Superior temporal gyrus (tissue), 1 donor: ENCODE measurements at regions not wholly inside any gene's neighbourhood (a gene's known extent, or its start where the extent isn't known, plus 50 kb on each side); places are given as distances from the start of the nearest gene placed in this dataset.
"Not testable (repeated sequence)": the region's sequence is repeated elsewhere in the genome, so short reads cannot be mapped to it uniquely, and the experiment has no call there.

Source experiments
- DNase-seq: peaks from one replicate; pipeline ENCODE4 v3.0.0-alpha.2; 2016; ENCODE audit errors: extremely low spot score

DNA sequence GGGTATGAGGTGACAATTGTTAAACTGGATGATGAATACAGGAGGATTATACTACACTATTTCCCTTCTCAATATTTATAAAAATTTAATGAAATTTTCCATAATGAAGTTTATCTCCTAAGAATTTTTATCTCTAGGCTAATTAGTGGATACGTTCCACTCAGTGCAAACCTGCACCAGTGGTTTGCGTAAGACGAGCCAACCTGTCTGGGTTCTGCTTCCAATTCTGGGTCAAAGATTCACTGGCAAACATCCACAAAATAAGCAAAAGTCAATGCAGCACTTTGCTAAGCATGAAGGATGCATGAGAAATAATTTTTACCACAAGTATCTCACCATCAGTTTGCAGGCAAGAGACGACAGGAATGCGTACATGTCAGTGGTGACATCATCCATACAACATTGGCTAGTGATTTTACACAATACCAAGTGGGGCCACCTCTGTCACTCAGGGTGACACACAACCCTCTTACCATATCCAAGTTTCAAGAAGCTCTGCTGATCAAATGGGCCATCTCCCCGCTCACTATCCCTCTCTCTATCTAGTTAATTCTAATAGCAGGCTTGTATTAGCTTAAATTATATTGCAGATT is 51.7 kb downstream of the FAM50B start:
- no peak for DNase-seq

- peak; percentile 67 for DNase-seq
Observed at GRCh38 chr6:3902871-3903648, 53.9 kb downstream of the FAM50B start.

DNA sequence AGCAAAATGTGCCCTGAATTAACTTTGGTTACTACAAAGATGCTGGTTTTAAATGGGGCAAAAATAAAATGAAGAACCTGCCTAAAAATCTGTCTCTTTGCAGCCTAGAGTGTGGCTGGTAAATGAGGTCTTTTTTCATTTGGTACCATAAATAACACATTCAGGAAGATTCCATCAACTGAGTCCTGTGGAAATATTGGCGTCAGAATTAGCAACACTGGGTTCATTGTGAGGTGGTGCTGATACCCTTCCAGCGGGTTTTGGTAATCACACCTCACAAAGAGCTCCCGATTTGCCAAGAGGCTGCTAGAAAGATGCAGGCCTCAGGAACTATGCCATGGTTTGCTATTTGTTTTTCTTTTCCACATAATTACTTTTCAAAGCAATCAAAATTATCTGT is 55.3 kb downstream of the FAM50B start:
- peak; percentile 50 for DNase-seq

DNA sequence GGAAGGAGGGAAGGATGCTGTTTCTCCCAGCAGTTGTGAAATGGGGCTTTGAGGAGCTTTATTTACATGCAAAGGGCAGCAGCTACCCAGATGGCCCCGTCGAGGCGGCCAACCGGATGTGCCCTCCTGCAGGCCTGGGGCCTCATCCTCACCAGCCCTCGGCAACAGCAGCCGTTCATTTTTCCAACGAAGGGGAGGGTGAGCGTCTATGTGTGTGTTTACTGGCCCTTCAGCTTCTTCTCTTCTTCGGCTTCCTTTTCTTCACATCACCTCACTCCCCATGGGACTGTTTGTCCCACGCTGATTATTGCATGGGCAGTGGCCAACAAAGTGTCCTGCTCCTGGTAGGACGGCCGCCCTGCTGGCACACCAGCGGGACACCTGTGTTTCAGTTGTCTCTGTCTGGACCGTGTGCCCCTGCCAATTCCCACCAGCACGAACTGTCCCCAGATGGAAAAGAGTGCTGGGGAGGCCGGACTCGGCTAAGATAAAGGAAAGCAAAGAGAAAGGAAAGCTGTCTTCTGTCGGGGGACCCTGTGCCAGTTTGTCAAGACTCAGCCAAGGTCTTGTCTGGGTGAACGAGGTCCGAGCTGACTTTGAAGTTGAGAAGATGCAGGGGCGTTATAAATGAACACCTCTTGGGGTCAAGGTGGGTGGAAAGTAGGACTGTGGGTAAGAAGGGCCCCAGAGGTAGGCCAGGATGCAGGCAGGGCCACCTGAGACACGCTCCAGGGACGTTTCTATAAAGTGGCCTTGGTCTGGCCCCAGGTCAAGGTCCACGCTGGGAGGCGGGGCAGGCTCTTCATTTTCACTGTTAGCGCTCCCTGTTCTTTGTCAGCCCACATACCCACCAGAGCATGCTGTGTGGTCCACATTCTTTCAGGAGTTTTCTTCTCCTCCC is 57.0 kb downstream of the FAM50B start:
- no peak for DNase-seq

GRCh38 chr6:3906846-3907151 is 57.6 kb downstream of the FAM50B start:
- no peak for DNase-seq

GRCh38 chr6:3908223-3908622 is 59.0 kb downstream of the FAM50B start:
- no peak for DNase-seq

GRCh38 chr6:3908961-3909360 is 59.8 kb downstream of the FAM50B start:
- DNase-seq: no peak

- DNase-seq: no peak
Observed at GRCh38 chr6:3910106-3910663, 61.0 kb downstream of the FAM50B start.

GRCh38 chr6:3911130-3911529 is 62.0 kb downstream of the FAM50B start:
- no peak for DNase-seq

GRCh38 chr6:3911614-3912336 is 62.6 kb downstream of the FAM50B start:
- peak; percentile 43 for DNase-seq

- no peak for DNase-seq
Observed at GRCh38 chr6:3912361-3913076, 63.3 kb downstream of the FAM50B start.

- peak; percentile 65 for DNase-seq
Observed at GRCh38 chr6:3913077-3913957, 64.1 kb downstream of the FAM50B start.

DNA sequence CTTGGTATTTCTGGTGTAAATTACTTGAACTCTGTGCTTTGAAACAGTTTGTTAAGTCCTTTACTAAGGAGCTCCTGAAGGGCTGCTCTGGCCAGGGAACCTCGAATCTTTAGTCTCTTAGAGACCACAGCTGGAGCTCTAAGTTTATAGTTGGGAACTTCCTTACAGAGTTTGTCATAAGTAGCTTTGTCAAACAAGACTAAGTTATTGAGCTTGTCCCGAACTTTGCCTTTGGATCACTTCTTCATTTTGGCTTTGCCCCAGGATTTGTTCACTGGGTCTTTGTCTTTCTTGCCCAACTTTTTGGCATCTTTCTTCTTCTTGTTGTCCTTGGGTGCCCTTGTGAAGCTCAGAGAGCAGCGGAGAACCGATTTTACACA is 64.8 kb downstream of the FAM50B start:
- no peak for DNase-seq

DNA sequence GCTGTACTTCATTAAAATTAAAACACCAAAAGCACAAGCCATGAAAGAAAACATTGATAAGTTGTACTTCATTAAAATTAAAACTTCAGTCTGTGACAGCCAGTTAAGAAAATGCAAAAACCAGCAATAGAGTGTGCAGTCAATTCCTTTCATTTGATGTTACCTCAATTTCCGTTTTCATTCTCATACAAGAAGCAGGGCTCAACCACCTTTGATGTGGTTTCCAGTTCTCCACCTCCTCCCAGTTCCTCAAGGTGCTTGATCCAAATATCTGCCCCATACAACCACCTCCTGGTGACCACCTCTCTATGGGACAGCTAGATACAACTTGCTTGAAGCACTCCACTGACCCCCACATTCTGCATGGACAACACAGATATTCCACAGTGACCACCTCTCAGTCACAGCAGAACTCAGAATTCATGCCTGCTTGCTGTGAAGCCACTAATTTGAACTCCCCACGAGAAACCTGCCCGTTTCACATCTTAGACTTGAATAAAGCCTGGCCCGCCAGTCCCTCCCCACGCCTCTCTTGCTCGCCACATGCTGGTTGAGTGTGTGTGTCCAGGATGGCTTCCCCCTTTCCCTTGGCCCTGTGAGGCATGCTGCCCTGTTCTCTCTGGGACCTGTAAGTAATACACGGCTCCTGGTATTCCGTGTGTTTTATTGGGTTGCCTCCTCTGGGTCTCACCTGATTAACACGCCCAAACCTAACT is 66.1 kb downstream of the FAM50B start:
- DNase-seq: no peak

DNA sequence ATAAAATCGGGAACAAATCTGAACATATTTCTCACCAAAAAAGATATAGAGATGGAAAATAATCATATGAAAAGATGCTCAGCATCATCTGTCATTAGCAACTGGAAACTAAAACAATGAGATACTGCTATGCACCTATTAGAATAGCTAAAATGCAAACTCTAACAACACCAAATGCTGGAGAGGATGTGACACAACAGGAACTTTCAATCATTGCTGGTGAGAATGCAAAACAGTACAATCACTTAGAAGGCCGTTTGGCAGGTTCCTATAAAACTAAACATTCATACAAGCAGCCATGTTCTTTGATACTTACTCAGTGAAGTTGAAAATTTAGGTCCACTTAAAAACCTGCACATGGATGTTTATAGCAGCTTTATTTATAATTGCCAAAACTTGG is 67.0 kb downstream of the FAM50B start:
- no peak for DNase-seq

DNA sequence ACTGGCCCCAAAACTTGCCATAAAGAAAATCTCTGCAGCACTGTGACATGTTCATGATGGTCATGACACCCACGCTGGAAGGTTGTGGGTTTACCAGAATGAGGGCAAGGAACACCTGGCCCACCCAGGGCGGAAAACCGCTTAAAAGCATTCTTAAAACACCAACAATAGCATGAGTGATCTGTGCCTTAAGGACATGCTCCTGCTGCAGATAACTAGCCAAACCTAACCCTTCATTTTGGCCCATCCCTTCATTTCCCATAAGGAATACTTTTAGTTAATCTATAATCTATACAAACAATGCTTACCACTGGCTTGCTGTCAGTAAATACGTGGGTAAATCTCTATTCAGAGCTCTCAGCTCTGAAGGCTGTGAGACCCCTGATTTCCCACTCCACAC is 67.6 kb downstream of the FAM50B start:
- DNase-seq: not testable (repeated sequence)

- DNase-seq: no peak
Observed at GRCh38 chr6:3918469-3918868, 69.3 kb downstream of the FAM50B start.

DNA sequence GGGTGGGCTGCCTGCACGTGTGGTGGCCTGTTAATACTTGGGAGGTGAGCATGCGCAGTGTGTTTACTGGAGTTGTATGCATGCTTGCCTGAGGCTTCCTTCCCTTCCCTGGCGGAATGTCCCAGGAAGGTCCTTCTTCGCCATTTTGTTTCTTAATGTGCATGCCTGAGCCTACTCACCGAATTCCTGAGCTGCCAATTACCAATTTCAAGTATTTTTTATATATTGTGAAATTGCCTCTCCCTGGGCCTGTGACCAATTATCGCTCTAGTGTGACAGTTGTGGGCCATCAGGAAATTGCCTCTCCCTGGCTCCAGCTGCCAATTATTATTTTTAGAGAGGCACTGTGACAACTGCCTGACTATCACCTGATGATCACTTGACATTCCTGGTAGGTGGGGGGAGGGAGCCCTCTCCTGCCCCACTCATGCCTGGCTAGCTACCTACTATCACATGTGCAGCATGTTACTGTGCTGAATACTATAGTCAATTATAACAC is 70.0 kb downstream of the FAM50B start:
- DNase-seq: no peak

DNA sequence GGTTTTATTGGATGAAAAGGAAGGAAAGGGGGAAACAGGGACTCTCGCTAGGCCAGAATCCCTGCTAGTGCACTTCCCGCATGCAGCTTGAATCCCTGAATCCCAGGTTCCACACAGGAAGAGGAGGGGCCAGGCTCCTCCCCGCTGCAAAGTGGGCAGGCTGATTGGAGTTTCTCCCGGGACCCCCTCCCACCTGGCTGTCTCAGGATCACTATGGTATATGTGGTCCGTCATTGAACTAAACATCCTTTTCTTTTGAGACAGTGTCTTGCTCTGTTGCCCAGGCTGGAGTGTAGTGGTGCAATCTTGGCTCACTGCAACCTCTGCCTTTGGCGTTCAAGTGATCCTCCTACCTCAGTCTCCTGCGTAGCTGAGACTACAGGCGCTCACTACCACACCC is 70.7 kb downstream of the FAM50B start:
- DNase-seq: no peak
